IPS-NIHi7 (cell line): ENCODE measurements at regions not wholly inside any gene's neighbourhood (a gene's known extent, or its start where the extent isn't known, plus 50 kb on each side); places are given as distances from the start of the nearest gene placed in this dataset.
A peak's percentile ranks its signal among the peaks of the same experiment; 100 is the strongest.
"Not testable (repeated sequence)": the region's sequence is repeated elsewhere in the genome, so short reads cannot be mapped to it uniquely, and the experiment has no call there.

Experiments
- DNase-seq: peaks from one replicate; pipeline ENCODE4 v3.0.0; 2012; ENCODE audit warnings: mixed read lengths; ENCODE audit errors: extremely low spot score

DNA sequence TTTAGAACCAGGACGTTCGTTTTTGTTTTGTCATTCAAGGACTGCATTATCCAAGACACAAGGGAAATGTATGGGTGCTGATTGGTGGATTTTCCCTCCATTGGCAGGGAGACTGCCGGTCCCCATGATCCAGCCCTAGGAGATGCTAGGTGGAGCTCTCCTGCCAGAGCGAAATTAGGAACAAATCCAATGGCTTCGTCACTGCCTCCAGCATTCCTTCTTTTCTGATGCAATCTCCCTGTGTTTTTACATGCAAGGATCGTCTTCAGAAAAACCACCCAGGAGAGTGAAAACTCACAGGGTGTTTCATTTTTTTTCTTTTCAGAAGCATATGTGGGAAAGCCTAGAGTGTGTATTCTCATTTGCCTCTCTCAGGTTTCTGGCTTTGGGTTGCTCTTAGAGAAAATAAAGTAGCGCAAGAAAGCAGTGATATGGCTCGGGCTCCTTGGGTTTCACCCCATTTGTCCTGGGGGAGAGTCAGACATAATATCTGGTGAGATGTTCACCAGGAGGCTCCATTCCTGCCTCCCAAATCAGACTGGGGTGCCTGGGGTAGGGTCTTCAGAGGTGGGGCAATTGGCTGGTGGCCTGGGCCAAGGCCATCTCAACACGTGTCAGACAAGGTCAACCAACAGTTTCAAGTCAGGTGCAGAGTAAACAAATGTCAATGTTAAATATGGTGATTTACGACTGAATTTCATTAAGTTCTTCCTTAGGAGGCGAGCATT is 450.9 kb upstream of the MKI67 start:
- peak; percentile 59 for DNase-seq

DNA sequence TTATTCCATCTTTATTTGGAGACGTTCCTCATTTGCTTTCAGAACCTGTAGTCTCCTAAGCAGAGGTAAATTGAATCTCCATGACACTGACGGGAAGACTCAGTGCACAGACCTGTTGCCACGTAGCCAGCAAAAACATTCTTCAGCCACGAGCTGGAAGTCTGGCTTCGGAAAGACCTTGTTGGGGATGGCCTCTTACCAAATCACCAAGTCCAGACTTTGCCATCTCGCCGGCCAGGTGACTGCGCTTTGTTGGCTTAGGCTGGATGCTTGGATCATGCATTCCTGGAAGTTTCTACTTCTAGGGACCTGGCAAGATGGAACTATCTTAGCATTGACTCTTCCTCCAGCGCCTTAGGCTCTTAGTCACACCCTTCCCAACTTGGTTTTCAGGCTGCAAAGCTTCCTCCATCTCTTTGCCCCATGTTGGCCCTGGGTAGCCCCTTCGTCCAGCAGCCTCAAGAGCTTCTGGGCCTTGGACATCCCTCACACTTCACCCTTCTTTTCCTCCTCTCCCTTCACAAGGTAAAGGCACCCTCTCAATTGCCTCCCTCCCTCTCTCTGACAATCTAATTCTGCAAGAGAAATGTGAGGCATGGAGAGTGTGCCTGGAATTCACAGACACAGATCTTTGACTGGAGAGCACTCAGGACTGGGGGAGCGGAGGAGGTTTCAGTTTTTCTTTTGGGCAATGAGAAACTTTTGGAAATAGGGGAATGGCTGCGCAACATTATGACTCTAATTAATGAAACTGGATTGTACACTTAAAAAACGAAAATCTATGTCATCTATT is 451.9 kb upstream of the MKI67 start:
- DNase-seq = no peak

DNA sequence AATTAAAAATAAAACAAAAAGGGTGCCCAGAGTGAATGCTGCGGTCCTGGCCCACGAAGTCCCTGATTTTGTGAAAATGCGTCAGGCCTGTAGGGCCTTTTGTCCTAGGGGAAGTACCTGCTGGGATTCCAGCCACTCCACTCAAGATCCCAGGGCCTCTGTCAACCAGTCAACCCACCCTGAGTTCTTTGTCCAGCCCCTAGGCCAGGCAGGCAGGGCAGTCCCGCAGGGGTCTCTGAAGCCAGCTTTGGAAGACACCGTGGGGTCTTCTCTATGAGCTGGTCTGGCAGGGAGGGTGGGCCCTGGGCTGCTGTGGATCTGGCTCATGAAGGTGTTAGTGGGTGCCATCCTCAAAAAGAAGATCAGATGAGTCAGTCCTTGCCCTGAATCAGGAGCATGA is 452.5 kb upstream of the MKI67 start:
- DNase-seq = no peak

DNA sequence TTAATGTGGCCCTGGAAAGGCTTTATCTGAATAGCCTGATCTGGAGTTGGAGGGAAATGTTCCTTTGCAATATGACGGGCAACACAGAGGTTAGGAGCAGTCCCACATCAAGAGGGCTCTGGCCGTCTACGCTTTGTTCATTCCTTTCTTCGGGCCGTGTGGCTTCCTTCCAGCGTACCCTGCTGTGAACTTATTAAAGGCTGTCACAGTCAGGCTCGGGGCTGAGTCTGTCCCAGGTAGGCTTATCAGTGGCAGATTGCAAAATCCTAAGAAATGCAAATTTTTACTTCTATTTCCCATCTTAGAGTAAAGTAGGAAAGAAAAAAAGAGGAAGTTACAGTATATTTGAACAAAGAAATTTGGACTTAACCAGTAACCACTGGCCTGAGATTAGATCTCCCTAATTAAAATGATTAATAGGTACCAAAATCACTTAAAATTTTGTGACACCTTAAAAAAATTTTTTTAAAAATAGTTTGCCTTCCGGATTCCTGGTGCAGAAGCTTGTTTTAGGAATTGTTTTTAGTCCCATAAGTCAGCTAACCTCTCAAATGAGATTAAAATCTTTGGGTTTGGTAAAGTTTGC is 453.1 kb upstream of the MKI67 start:
- DNase-seq = no peak

DNA sequence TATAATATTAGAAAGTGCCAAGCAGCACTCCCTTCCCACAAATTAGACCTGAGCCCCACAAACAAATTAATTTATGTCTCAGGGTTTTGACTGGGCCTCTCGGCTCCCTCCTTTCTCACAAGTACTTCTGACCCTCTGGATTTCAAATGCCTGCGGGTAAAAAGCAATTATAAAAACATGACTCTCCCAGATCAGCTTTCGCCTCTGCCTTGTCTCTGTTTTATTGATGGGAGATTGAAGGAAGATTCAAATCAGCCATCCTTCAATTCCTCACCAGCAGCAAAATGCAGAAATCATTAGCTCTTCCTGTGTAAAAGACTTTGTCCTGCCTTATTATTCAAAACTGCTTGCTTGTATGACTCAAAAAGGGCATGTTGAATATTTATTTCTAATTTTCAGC is 453.7 kb upstream of the MKI67 start:
- DNase-seq = no peak

DNA sequence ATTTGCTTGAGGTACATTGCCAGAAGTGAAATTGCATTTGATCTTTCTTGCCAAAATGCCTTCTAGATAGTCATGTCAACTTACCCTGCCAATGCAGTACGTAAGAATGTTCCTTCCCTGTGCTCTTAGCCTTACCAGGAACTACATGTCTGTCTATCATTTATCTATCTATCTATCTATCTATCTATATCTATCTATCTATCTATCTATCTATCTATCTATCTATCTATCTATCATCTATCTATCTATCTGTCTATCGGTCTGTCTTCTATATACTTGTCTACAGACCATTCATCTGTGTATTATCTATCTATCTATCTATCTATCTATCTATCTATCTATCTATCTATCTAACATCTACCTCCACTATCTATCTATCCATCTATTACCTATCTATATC is 456.9 kb upstream of the MKI67 start:
- DNase-seq = not testable (repeated sequence)

DNA sequence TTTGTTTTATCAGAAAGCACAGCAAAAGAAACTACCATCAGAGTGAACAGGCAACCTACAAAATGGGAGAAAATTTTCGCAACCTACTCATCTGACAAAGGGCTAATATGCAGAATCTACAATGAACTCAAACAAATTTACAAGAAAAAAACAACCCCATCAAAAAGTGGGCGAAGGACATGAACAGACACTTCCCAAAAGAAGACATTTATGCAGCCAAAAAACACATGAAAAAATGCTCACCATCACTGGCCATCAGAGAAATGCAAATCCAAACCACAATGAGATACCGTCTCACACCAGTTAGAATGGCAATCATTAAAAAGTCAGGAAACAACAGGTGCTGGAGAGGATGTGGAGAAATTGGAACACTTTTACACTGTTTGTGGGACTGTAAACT is 460.4 kb upstream of the MKI67 start:
- not testable (repeated sequence) for DNase-seq

DNA sequence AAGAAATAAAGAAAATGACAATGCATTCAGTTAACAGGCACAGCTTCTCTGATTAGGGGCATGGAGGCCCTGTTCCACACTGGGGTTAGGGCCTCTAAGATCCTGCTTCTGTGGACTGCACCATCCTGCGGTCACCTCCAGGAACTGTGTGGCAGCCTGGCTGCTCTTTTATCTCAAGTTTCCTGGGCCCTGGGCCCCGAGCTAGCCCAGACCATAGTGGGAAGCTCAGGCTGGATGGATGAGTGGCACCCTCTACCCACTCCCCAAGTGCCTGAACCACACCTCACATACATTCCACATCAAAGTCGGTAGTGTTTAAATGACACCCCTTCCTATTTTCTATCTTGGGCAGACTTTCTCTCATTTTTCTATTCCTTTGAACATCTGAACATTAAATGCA is 461.5 kb upstream of the MKI67 start:
- DNase-seq = no peak

DNA sequence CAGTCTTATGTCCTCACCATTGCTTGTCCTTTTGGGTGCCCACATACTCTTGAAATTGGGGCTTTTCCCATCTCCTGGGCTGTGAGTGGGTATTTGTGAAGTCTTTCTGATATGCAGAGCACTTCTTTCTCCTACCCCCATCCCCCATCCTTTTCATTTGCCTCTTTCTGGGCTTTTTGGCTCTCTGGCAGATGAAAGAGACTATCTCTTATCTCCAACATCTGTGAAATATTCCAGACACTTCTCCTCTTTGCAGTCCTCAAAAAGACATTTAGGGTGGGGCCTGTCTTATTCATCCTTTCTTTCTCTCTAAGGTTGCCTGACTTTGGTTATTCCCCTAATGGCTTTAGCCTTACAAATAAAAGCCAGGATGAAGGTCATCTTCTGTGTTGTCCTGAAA is 462.2 kb upstream of the MKI67 start:
- peak; percentile 5 for DNase-seq

DNA sequence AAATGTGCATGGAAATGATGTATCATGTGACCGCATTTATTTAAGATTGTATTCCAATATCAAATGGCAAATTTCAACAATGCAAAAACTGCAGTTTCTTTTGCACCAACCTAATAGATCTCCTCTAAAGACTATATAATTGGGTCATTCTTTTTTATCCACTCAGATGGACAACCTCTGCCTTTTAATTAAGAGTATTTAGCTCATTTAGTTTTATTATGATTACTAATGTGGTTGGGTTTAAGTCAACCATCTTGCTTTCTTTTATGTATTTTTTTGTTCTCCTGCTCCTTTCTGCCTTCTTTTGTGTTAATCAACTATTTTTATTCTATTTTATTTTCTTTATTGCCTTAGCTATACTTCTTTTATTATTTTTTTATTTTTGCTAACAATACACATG is 468.5 kb upstream of the MKI67 start:
- no peak for DNase-seq

DNA sequence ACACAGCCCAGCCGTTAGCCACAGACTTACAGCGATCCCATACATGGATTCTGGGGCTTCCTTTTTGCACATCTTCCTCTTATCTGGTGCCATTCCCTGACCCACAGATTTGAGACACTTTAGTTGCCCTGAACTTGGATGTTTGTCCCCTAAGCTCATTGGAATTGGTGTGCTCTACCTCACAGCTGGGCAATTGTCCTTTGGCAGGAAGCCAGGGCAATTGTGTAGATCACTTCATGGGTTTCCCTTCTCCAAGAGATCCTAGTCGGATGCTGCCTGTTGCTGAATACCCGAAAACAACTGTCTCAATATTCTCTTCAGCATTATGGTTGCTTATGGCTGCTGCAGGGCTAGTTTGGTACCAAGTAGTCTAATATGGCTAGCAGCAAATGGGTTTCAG is 470.7 kb upstream of the MKI67 start:
- DNase-seq = no peak

DNA sequence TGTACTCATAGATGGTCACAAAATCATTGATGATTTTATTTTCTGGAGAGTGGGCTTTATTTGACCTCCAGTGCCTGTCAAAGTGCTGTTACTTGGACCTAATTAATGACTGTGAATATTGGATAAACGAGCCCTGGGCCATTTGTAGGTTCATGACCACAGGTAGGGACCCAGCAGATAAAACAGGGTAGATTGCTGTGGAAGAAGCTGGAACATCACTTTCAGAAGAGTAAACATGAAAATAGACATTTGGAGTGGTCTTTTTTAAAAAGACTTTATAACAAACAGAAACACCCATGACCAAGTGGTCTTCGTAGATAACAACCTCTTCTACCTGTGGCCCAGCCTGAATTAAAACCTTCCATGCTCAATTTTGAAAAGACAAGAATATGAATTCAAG is 472.8 kb upstream of the MKI67 start:
- DNase-seq = no peak

DNA sequence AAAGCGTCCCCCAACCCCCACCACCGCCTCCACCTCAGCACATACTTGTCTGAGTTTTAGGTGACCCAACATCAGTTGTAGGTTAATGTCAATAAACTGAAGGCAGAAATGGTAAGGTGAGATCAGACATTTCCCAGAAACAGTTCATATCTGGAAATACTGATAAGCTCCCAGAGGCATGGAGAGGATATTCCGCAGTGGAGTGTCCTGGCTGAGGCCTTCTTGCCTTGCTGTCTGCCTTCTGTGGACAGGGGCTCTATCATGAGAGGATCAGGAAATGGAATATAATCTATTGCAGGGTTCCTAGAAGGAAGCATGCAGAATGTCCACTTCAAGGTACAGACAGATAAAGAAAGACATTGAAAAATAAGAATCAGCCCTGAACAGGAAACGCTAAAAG is 473.3 kb upstream of the MKI67 start:
- DNase-seq = no peak

DNA sequence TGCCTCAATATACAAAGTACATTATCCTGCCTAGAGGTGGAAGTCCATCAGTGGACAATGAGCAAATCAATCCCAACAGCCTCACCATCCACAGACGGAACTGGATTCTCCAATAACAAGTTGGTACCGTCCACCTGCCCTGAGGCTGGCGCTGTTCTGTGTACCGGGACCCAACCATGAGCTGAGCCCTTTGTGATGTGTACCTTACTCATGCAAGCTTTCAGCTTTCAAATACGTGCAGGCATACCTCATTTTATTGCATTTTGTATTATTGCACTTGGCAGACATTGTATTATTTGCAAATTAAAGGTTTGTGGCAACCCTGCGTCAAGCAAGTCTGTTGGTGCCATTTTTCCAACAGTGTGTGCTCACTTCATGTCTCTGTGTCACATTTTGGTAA is 476.0 kb upstream of the MKI67 start:
- no peak for DNase-seq

DNA sequence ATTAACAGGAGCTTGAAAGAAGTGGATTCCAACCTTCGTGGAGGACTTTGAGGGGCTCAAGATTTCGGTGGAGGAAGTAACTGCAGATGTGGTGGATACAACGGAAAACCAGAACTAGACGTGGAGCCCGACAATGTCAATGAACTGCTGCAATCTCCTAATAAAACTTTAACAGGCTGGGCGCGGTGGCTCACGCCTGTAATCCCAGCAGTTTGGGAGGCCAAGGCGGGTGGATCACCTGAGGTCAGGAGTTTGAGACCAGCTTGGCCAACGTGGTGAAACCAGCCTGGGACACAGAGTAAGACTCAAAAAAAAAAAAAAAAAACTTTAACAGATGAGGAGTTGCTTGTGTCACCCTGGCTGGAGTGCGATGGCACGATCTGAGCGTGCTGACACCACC is 477.8 kb upstream of the MKI67 start:
- no peak for DNase-seq

DNA sequence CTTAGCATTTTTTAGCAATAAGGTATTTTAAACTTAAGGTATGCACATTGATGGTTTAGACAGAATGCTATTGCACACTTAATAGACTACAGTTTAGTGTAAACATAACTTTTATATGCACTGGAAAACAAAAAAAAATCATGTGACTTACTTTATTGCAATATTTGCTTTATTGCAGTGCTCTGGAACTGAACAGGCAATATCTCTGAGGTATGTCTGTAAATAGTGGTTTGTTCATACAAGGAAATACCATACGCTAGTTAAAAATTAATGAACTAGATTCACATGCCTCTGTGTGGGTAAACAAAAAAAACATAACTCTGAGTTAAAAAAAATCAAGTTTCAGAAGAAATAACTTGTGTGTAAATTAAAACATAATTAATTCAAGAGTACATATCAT is 479.0 kb upstream of the MKI67 start:
- DNase-seq = no peak

DNA sequence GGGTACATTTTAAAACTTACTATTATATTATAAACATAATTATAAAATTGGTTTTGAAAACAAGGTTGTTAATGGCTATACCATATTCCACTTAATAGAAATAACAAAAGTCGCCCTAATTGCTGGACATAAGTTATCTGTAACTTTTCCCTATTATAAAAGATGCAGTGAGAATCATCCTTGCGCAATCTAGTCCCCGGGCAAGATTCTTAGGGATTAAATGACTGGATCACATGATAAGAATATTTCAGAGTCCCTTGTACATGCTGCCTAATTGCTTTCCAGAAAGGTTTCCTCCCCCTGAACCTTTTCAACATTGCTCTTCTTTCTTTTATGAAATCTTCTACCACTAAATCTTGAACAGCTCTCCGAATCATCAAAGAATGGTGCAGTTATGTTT is 479.8 kb upstream of the MKI67 start:
- no peak for DNase-seq

DNA sequence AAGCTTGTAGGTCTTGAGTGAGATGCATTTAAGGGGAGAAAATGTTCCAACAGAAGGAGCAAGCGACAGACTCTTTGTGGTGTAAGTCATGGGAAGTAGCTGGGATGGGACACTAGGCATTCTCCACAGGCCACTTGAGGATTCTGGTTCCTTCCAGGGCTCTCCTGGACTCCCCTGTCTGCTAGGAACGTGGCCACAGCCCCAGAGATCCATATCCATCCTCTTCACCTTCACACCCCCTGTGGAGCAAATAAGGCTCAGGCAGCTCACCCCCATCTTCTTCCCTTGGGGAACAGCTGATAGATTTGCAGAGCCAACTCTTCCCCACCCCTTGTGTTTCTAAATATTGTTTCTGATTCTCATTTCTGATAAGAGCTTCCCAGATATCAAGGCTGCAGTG is 482.6 kb upstream of the MKI67 start:
- no peak for DNase-seq

DNA sequence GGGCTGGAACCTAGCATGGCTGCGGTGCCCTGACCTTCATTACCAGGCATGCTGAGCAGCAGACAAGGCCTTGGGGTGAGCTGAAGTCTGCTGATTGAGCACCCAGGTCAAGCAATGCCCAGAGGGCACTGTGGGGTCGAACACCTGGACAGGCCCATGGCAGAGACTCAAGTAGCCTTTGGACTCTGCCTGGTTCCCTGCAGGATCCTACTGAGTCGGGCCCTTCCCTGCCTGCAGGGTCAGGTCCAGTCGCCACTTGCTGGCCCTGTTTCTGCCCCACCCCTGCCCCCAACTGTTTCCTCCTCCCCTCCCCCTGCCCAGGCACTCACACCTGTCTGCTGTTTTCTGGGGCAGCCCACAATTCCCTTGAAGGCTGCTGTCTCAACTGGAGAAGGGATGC is 483.2 kb upstream of the MKI67 start:
- no peak for DNase-seq

DNA sequence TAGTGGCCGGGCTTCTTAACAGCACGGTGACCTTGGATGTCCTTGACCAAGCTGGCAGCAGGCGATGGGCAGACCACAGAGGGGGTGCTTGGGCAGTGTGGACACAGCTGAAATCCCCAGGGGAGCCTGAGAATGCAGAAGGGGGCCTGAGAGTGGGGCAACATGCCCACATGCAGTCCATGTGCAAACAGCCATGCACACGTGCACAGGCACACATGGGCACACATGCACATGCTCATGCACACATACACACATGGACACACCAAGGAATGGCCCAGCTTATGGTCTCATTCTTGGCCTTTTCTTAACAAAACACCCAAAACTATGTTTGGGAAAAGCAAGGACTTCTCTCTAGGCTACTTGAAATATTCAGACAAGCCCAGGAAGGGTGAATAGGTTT is 483.9 kb upstream of the MKI67 start:
- DNase-seq = no peak

DNA sequence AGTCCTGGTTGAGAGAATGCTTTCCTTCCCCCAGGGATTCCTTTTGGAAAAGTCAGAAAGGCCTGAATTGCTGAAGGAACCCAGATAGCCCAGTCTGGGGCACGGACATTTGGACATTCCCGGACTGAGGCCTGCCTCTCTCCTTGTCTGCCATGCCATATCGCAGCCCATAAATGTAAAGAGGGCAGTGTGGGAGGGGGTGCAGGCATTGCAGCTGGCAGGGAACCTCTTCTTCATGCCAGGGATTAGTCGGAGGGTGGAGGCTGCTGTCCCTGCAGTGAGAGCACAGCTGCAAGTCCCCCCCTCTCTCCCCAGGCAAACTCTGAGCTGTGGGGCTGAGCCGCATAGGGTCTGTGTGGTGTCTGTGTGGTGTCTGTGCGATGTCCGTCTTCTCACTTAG is 486.0 kb upstream of the MKI67 start:
- DNase-seq = no peak

DNA sequence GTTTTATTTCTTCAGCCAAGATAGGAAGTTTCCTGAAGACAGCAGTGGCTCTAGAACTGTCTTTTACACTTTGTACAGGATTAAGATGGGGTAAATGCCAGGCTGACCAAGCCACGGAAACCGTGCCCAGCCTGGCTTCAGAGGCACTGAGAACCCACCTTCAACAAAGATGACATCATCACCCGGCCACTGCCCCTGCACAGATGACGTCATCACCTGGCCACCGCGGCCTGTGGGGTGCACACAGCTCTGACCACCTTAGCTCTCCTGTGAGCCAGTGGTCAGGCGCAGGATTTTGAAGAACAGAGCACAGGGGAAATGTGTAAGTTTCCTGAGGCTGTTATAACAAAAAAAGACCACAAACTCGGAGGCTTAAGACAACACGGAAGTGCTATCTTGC is 486.4 kb upstream of the MKI67 start:
- no peak for DNase-seq

DNA sequence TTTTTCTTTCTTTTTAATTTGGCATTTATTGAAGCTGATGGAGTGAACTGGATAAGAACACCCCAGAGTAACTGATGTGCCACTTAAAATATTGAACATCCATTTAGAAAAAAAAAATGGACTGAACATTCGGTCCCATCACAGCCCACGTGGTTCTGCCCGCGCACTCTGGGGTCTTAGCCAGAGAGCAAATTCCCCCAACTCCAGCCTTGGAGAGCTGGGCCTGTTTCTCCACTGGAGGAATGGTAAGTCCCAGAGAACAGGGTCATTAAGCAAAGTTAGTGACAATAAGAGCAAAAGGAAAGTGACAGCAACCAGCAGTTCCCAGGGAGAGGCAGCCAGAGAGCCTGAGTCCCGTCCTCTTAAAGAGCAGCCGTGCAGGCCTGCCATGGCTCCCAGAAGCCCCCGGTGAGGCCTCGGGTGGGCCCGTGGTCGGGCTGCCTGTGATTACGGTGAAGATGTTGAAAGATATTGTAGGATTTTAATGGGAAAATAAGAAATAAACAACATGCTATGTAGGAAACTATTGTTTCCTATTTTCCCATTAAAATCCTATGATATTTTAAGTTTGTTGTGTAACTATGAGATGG is 487.9 kb upstream of the MKI67 start:
- DNase-seq = no peak
